Liver (tissue), 8 donors: ENCODE measurements at regions not wholly inside any gene's neighbourhood (a gene's known extent, or its start where the extent isn't known, plus 50 kb on each side); places are given as distances from the start of the nearest gene placed in this dataset.

Source experiments
- DNase-seq: peaks from one replicate; pipeline ENCODE4 v3.0.0-alpha.2; 2017; ENCODE audit warnings: low spot score
- H3K27ac ChIP-seq, 2 donors: one replicate each; pipeline ENCODE4 v1.7.0; 2013; ENCODE audit warnings: inconsistent platforms in 2 of 2, low read length in 2 of 2, control low read depth in 1 of 2, low read depth in 1 of 2, mild to moderate bottlenecking in 1 of 2
- H3K27me3 ChIP-seq, 4 donors: one replicate each; pipeline versions ENCODE4 v1.6.1 to v1.7.0; 2013; ENCODE audit warnings: low read length in 3 of 4, inconsistent platforms in 1 of 4, mild to moderate bottlenecking in 1 of 4, moderate library complexity in 1 of 4; ENCODE audit not compliant: control insufficient read depth in 4 of 4, insufficient read depth in 4 of 4
- H3K36me3 ChIP-seq, 4 donors: one replicate each; pipeline versions ENCODE4 v1.6.1 to v1.7.0; 2013; ENCODE audit warnings: low read length in 3 of 4, mild to moderate bottlenecking in 3 of 4, low read depth in 1 of 4, moderate library complexity in 1 of 4; ENCODE audit not compliant: control insufficient read depth in 4 of 4, insufficient read depth in 3 of 4
- H3K4me1 ChIP-seq, 4 donors: one replicate each; pipeline versions ENCODE4 v1.6.1 to v1.7.0; 2013; ENCODE audit warnings: low read length in 3 of 4, mild to moderate bottlenecking in 3 of 4, moderate library complexity in 1 of 4; ENCODE audit not compliant: control insufficient read depth in 4 of 4, insufficient read depth in 4 of 4
- H3K4me3 ChIP-seq, 3 donors: one replicate each; pipeline versions ENCODE4 v1.6.1 to v1.7.0; 2013; ENCODE audit warnings: low read length in 3 of 3, control low read depth in 1 of 3, low read depth in 1 of 3, mild to moderate bottlenecking in 1 of 3
- H3K9ac ChIP-seq, 2 donors: one replicate each; pipeline ENCODE4 v1.7.0; 2013; ENCODE audit warnings: low read length in 2 of 2, mild to moderate bottlenecking in 2 of 2, moderate library complexity in 2 of 2, control low read depth in 1 of 2, low read depth in 1 of 2
- H3K9me3 ChIP-seq, 4 donors: one replicate each; pipeline versions ENCODE4 v1.6.1 to v1.7.0; 2013; ENCODE audit warnings: low read length in 3 of 4; ENCODE audit not compliant: control insufficient read depth in 4 of 4
- FOXA2 ChIP-seq: IDR thresholded peaks from 2 replicates; pipeline ENCODE4 v1.6.1; 2016; ENCODE audit warnings: antibody characterized with exemption
- GABPA ChIP-seq, 2 donors: IDR thresholded peaks in 1 of 2; conservative IDR thresholded peaks in 1 of 2; 2 replicates each; pipeline ENCODE4 v1.6.1; 2016; ENCODE audit warnings: antibody characterized with exemption in 2 of 2, mild to moderate bottlenecking in 1 of 2, moderate library complexity in 1 of 2
- HNF4G ChIP-seq: IDR thresholded peaks from 2 replicates; pipeline ENCODE4 v1.6.1; 2016; ENCODE audit warnings: antibody characterized with exemption
- JUND ChIP-seq, 2 donors: IDR thresholded peaks; 2 replicates each; pipeline ENCODE4 v1.6.1; 2016; ENCODE audit warnings: antibody characterized with exemption in 2 of 2
- NR2F2 ChIP-seq: IDR thresholded peaks from 2 replicates; pipeline ENCODE4 v1.6.1; 2016; ENCODE audit warnings: antibody characterized with exemption
- RAD21 ChIP-seq, 2 donors: IDR thresholded peaks; 2 replicates each; pipeline ENCODE4 v1.6.1; 2016; ENCODE audit warnings: antibody characterized with exemption in 2 of 2, mild to moderate bottlenecking in 2 of 2
- TAF1 ChIP-seq: conservative IDR thresholded peaks from 2 replicates; pipeline ENCODE4 v1.6.1; 2016; ENCODE audit warnings: antibody characterized with exemption, mild to moderate bottlenecking
- YY1 ChIP-seq: IDR thresholded peaks from 2 replicates; pipeline ENCODE4 v1.6.1; 2016; ENCODE audit warnings: antibody characterized with exemption, mild to moderate bottlenecking
- WGBS: extraction: QIAGEN DNeasy Blood & Tissue Kit; methylation state at CpG from one replicate; pipeline ENCODE4 v1.1.7; 2013; 5-methylcytosine and 5-hydroxymethylcytosine counted together
- TF ChIP-seq, protein P1 (sequence below): fragments of 150-350 bp; IDR thresholded peaks from 2 replicates; pipeline ENCODE4 v1.5.1; 2017; ENCODE audit warnings: improper control_type of control experiment, low read depth, low read length; ENCODE audit not compliant: missing input control
- TF ChIP-seq, protein P2 (sequence below): IDR thresholded peaks from 2 replicates; pipeline ENCODE4 v1.6.1; 2016; ENCODE audit warnings: antibody characterized with exemption
- TF ChIP-seq, protein P3 (sequence below): IDR thresholded peaks from 2 replicates; pipeline ENCODE4 v1.6.1; 2016; ENCODE audit warnings: antibody characterized with exemption
- TF ChIP-seq, protein P4 (sequence below): IDR thresholded peaks from 2 replicates; pipeline ENCODE4 v1.6.1; 2016; ENCODE audit warnings: antibody characterized with exemption, mild to moderate bottlenecking
- TF ChIP-seq, protein P5 (sequence below): IDR thresholded peaks from 2 replicates; pipeline ENCODE4 v1.6.1; 2016; ENCODE audit warnings: antibody characterized with exemption
- donor health status: healthy.
- donor health status: healthy.
- donor health status: healthy.
- donor health status: healthy.
- donor health status: healthy.

DNA sequence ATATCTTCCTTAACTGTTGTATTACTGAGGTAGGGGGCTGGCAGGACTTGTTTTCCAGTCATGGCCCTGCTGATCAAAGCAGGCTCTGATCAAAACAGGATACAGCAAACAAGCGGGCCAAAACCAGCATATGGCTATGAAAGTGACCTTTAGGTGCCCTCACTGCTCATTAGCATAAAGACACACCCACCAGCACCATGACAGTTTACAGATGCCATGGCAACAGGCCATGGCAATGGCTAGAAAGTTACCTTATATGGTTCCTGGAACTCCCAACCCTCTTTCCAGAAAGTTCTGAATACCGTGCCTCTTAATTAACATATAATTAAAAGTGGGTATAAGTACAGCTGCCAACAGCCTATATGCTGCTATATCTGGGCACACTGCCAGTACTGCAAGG lies 551.4 kb upstream of the SGCG start:
- H3K9me3 ChIP-seq = no peaks in the 10 kb centered on the region
- no peaks in the 10 kb centered on the region for H3K36me3 ChIP-seq
- no peaks in the 10 kb centered on the region for H3K27me3 ChIP-seq
- no peaks in the 10 kb centered on the region for H3K4me1 ChIP-seq
- H3K4me3 ChIP-seq = no peak overlapping the region
- no peak for TF ChIP-seq FOXA2
- H3K9ac ChIP-seq = no peak overlapping the region
- no peak for DNase-seq
- H3K27ac ChIP-seq = no peak overlapping the region
- WGBS = 82% methylated on average over 2 of the region's 2 CpGs

DNA sequence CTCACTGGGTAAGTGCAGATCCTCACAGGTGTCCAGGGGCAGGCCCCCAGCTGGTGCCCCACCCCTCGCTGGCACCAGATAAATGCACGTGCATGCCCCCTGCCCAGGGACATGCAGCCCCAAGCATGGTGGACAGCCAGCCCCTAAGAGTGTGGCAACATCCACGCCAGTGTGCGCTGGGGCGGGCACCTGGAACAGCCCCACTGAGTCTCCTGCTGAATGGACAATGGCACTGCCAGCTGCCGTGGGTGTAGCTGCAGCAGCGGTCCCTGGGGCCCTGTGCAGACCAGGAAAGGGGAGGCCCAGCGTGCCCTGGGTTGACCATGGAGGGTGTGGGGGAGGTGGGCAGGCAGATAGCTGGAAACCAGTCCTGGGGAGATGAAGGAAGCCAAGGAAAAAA lies 538.7 kb upstream of the SGCG start:
- Histone ChIP-seq H3K9ac (no peak overlapping the region), H3K36me3 (no peaks in the 10 kb centered on the region), H3K4me3 (no peak overlapping the region), H3K27me3 (peaks cover 0 to 3% (median 0%) of the 10 kb centered on the region in 4 donors), H3K9me3 (no peaks in the 10 kb centered on the region), H3K4me1 (no peaks in the 10 kb centered on the region), H3K27ac (no peak overlapping the region)
- TF ChIP-seq, protein P1, sequence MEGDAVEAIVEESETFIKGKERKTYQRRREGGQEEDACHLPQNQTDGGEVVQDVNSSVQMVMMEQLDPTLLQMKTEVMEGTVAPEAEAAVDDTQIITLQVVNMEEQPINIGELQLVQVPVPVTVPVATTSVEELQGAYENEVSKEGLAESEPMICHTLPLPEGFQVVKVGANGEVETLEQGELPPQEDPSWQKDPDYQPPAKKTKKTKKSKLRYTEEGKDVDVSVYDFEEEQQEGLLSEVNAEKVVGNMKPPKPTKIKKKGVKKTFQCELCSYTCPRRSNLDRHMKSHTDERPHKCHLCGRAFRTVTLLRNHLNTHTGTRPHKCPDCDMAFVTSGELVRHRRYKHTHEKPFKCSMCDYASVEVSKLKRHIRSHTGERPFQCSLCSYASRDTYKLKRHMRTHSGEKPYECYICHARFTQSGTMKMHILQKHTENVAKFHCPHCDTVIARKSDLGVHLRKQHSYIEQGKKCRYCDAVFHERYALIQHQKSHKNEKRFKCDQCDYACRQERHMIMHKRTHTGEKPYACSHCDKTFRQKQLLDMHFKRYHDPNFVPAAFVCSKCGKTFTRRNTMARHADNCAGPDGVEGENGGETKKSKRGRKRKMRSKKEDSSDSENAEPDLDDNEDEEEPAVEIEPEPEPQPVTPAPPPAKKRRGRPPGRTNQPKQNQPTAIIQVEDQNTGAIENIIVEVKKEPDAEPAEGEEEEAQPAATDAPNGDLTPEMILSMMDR = no peak
- no peak for TF ChIP-seq GABPA (IDR thresholded peaks at IDR 0.05 in 1 of 2, conservative IDR thresholded peaks at IDR 0.05 in 1 of 2)
- TF ChIP-seq NR2F2 = no peak
- WGBS = 85% methylated on average over 8 of the region's 8 CpGs
- no peak for DNase-seq

DNA sequence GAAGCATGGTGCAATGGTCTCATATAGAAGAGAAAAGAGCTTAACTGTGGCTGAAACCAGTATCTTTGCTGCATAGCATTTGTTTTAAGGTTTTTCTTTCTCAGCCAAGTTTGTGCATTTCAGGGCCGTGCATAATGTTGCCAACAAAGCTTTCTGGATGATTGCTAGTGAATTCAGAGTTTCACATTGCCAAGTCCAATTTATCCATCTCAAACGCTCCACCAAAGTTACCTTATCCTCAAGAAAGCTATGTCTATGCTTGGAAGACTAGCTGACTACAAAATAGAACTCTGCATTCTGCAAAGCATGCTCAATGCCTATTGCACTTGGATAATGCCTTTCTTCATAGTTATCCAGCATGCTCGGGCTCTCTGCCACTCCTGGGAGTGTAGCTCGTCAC lies 535.8 kb upstream of the SGCG start:
- Histone ChIP-seq H3K36me3 (no peaks in the 10 kb centered on the region), H3K4me3 (no peak overlapping the region), H3K27me3 (no peaks in the 10 kb centered on the region), H3K27ac (no peak overlapping the region), H3K9me3 (no peaks in the 10 kb centered on the region), H3K4me1 (no peaks in the 10 kb centered on the region), H3K9ac (no peak overlapping the region)
- TF ChIP-seq RAD21 (IDR thresholded peaks at IDR 0.05) = no peak
- TF ChIP-seq, protein P2, sequence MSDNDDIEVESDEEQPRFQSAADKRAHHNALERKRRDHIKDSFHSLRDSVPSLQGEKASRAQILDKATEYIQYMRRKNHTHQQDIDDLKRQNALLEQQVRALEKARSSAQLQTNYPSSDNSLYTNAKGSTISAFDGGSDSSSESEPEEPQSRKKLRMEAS = no peak
- DNase-seq = no peak
- WGBS = 60% methylated on average over 4 of the region's 4 CpGs

DNA sequence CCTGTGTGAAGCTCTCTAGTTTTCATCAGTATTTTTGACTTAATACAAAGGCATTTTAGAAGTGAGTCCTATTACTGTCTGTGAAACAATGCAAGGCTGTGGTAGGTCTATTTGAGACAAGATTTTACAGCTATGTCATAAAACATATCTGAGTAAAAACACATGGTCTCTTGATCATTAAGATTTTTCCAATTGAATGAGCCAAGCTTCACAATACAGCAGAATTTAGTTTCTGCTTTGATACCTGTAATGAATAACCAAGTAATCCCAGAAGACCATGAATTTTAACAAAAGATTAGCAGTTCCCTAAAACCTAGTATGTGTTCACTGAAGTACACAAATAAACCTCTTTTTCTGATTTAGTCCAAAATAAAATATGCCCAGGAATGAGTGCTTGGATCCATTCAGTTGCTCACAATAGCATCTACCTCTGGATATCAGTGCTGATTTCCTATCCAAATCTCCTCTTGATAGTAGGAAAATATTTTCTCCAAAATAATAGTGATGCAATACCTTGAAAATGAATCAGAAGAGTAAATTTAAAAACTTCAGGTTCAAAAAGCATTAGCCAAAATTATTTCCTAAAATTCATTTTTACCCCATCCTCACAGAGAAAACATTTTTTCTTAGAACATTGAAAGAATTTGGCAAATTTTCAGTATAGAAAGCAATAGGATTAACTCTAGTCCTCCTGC lies 533.5 kb upstream of the SGCG start:
- Histone ChIP-seq H3K27me3 (no peaks in the 10 kb centered on the region), H3K4me3 (no peak overlapping the region), H3K27ac (no peak overlapping the region), H3K9ac (no peak overlapping the region), H3K36me3 (no peaks in the 10 kb centered on the region), H3K9me3 (no peaks in the 10 kb centered on the region), H3K4me1 (no peaks in the 10 kb centered on the region)
- no peak for DNase-seq
- TF ChIP-seq, protein P3, sequence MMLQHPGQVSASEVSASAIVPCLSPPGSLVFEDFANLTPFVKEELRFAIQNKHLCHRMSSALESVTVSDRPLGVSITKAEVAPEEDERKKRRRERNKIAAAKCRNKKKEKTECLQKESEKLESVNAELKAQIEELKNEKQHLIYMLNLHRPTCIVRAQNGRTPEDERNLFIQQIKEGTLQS = no peak
- TF ChIP-seq, protein P4, sequence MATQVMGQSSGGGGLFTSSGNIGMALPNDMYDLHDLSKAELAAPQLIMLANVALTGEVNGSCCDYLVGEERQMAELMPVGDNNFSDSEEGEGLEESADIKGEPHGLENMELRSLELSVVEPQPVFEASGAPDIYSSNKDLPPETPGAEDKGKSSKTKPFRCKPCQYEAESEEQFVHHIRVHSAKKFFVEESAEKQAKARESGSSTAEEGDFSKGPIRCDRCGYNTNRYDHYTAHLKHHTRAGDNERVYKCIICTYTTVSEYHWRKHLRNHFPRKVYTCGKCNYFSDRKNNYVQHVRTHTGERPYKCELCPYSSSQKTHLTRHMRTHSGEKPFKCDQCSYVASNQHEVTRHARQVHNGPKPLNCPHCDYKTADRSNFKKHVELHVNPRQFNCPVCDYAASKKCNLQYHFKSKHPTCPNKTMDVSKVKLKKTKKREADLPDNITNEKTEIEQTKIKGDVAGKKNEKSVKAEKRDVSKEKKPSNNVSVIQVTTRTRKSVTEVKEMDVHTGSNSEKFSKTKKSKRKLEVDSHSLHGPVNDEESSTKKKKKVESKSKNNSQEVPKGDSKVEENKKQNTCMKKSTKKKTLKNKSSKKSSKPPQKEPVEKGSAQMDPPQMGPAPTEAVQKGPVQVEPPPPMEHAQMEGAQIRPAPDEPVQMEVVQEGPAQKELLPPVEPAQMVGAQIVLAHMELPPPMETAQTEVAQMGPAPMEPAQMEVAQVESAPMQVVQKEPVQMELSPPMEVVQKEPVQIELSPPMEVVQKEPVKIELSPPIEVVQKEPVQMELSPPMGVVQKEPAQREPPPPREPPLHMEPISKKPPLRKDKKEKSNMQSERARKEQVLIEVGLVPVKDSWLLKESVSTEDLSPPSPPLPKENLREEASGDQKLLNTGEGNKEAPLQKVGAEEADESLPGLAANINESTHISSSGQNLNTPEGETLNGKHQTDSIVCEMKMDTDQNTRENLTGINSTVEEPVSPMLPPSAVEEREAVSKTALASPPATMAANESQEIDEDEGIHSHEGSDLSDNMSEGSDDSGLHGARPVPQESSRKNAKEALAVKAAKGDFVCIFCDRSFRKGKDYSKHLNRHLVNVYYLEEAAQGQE = no peak
- TF ChIP-seq, protein P5, sequence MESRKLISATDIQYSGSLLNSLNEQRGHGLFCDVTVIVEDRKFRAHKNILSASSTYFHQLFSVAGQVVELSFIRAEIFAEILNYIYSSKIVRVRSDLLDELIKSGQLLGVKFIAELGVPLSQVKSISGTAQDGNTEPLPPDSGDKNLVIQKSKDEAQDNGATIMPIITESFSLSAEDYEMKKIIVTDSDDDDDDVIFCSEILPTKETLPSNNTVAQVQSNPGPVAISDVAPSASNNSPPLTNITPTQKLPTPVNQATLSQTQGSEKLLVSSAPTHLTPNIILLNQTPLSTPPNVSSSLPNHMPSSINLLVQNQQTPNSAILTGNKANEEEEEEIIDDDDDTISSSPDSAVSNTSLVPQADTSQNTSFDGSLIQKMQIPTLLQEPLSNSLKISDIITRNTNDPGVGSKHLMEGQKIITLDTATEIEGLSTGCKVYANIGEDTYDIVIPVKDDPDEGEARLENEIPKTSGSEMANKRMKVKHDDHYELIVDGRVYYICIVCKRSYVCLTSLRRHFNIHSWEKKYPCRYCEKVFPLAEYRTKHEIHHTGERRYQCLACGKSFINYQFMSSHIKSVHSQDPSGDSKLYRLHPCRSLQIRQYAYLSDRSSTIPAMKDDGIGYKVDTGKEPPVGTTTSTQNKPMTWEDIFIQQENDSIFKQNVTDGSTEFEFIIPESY = no peak
- TF ChIP-seq FOXA2 (no peak), RAD21 (IDR thresholded peaks at IDR 0.05) (no peak), YY1 (no peak), JUND (IDR thresholded peaks at IDR 0.05) (no peak), HNF4G (no peak), TAF1 (no peak)
- TF ChIP-seq, protein P1 = no peak
